Mucosa of descending colon (tissue), 3 donors: ENCODE measurements at regions not wholly inside any gene's neighbourhood (a gene's known extent, or its start where the extent isn't known, plus 50 kb on each side); places are given as distances from the start of the nearest gene placed in this dataset.

Experiments used
- ATAC-seq: fragments of 200-7000 bp; cut with Tn5 transposase; one replicate; pipeline ENCODE4 v1.9.1; 2020; ENCODE audit warnings: mild to moderate bottlenecking, moderate library complexity
- DNase-seq, 3 donors: peaks; one replicate each; pipeline ENCODE4 v3.0.0-alpha.2; 2020
- H3K36me3 ChIP-seq: fragments of 200-600 bp; one replicate; pipeline ENCODE4 v1.8.0; 2021; ENCODE audit warnings: low read depth, mild to moderate bottlenecking
- H3K4me1 ChIP-seq: fragments of 200-600 bp; one replicate; pipeline ENCODE4 v1.8.0; 2021; ENCODE audit warnings: low read depth, mild to moderate bottlenecking
- H3K4me3 ChIP-seq: fragments of 200-600 bp; one replicate; pipeline ENCODE4 v1.8.0; 2021; ENCODE audit warnings: mild to moderate bottlenecking
- H3K9me3 ChIP-seq: fragments of 200-600 bp; one replicate; pipeline ENCODE4 v1.8.0; 2021; ENCODE audit warnings: mild to moderate bottlenecking
- CTCF ChIP-seq: fragments of 200-600 bp; IDR thresholded peaks from one replicate; pipeline ENCODE4 v1.8.0; 2022; ENCODE audit warnings: antibody characterized with exemption, mild to moderate bottlenecking
- intact Hi-C, 2 donors: fragments of 100-400 bp; cut with DNase I in 1 of 2; cut with micrococcal nuclease in 1 of 2; formaldehyde crosslinking; loops; one replicate each; pipeline versions ENCODE4 v1.11.0 to v1.11.1; 2022; cut with DNase I, micrococcal nuclease
- donor health status: DM: no; HTN: no; CAD: no; lungs with moderate emphysema.
- donor health status: DM: no; HTN: no; CAD: no.
- donor health status: DM: no; HTN: yes; CAD: no.

GRCh38 chr9:129397335-129397734 is 219.3 kb upstream of the IER5L start:
- no peak for TF ChIP-seq CTCF
- no peak overlapping the region for H3K4me3 ChIP-seq
- ATAC-seq (no peak), DNase-seq (no peak)
- intact Hi-C loops: no loop called here
- no peaks in the 10 kb centered on the region for H3K4me1 ChIP-seq
- H3K9me3 ChIP-seq: no peaks in the 10 kb centered on the region
- no peaks in the 10 kb centered on the region for H3K36me3 ChIP-seq

- Histone ChIP-seq H3K36me3 (no peaks in the 10 kb centered on the region), H3K4me3 (no peak overlapping the region), H3K4me1 (no peaks in the 10 kb centered on the region), H3K9me3 (no peaks in the 10 kb centered on the region)
- intact Hi-C loops: no loop called here
- TF ChIP-seq CTCF: no peak
- no peak for ATAC-seq
- DNase-seq: no peak
Observed at GRCh38 chr9:129396365-129396708, 218.3 kb upstream of the IER5L start.

GRCh38 chr9:129395633-129396364 is 217.7 kb upstream of the IER5L start:
- intact Hi-C loops: no loop called here
- ATAC-seq (no peak), DNase-seq (no peak)
- no peak for TF ChIP-seq CTCF
- H3K9me3 ChIP-seq: no peaks in the 10 kb centered on the region
- no peaks in the 10 kb centered on the region for H3K4me1 ChIP-seq
- no peaks in the 10 kb centered on the region for H3K36me3 ChIP-seq
- no peak overlapping the region for H3K4me3 ChIP-seq

- intact Hi-C loops: no loop called here
- ATAC-seq: no peak
- TF ChIP-seq CTCF: no peak
Observed at GRCh38 chr9:129394886-129395279, 216.8 kb upstream of the IER5L start.

GRCh38 chr9:129394061-129394885 is 216.2 kb upstream of the IER5L start:
- ATAC-seq (no peak), DNase-seq (no peak)
- Histone ChIP-seq H3K4me3 (no peak overlapping the region), H3K9me3 (no peaks in the 10 kb centered on the region), H3K36me3 (no peaks in the 10 kb centered on the region), H3K4me1 (no peaks in the 10 kb centered on the region)
- intact Hi-C loops: no loop called here
- no peak for TF ChIP-seq CTCF

More at GRCh38 chr9:129394886-129395279, 216.8 kb upstream of the IER5L start:
- DNase-seq: no peak
- no peaks in the 10 kb centered on the region for H3K9me3 ChIP-seq
- H3K4me3 ChIP-seq: no peak overlapping the region
- H3K4me1 ChIP-seq: no peaks in the 10 kb centered on the region
- no peaks in the 10 kb centered on the region for H3K36me3 ChIP-seq
